GM18867 (cell line): ENCODE measurements at regions not wholly inside any gene's neighbourhood (a gene's known extent, or its start where the extent isn't known, plus 50 kb on each side); places are given as distances from the start of the nearest gene placed in this dataset.
"Not testable (repeated sequence)": the region's sequence is repeated elsewhere in the genome, so short reads cannot be mapped to it uniquely, and the experiment has no call there.

Experiments used
- ATAC-seq: cut with Tn5 transposase; IDR thresholded peaks from one replicate; pipeline ENCODE4 v1.9.1; 2021; ENCODE audit warnings: mild to moderate bottlenecking, moderate library complexity; ENCODE audit not compliant: unreplicated experiment

DNA sequence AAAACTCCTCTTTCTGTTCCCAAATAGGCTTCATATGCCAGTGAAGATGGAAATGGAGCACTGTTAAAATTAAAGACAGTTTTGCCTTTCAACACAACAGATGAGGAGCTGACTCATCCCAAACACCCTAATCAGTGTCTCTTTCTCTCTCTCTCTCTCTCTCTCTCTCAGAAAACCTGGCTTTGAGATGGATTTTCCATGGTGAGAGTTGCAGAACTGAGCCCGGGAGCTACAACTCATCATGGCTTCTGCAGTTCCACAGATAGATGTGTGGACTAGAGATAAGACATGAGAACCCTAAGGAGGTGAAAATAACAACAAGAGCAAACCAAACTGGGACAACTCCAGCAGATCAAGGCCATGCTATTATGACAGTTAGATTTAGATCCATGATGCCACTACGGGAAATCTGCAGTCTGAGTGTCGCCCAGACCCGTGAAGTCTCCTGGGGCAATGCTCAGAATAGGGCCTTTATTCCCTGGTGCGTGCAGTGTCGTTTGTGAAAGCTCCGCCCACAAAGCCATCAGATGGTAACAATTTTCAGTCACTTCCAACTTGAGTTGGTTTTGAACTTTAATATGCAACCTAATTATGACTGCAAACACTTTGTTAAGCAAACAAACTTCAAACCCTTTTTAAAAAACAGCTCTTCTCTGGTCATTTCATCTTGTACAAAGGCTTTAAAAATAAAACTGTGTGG, 338.2 kb upstream of the PREP start:
- no peak for ATAC-seq

GRCh38 chr6:105739764-105740163, 336.9 kb upstream of the PREP start:
- no peak for ATAC-seq

GRCh38 chr6:105733556-105734162, 330.8 kb upstream of the PREP start:
- no peak for ATAC-seq

GRCh38 chr6:105728995-105729394, 326.1 kb upstream of the PREP start:
- no peak for ATAC-seq

GRCh38 chr6:105726902-105727655, 324.2 kb upstream of the PREP start:
- no peak for ATAC-seq

GRCh38 chr6:105714846-105715245, 312.0 kb upstream of the PREP start:
- ATAC-seq, result no peak

DNA sequence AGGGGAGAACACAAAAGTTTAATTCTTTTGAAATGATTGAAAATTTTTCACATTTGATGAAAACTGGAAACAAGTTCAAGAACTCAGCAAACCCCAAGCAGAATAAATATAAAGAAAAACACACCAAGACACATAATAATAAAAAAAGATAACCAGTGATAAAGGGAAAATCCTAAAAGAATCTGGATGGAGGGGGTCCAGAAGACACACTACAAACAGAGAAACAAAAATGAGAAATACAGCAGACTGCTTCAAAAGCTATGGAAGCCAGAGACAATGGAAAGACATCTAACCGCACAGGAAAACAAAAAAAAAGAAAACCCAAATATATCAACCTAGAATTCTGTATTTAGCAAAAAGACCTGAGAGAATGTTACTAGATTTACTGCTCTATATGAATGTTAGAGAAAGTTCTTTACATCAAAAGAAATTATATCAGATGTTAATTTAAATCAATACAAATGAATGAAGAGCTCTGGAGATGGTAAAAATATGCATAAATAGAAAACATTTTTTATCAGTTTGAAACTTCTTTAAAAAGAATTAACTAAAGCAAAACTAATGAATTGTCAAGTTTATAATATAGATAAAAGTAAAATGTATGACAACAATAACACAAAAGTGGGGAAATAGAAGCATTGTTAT, 310.7 kb upstream of the PREP start:
- ATAC-seq, result no peak

- ATAC-seq, result no peak
Measured at GRCh38 chr6:105711216-105711615, 308.3 kb upstream of the PREP start.

GRCh38 chr6:105705608-105706007, 302.7 kb upstream of the PREP start:
- ATAC-seq, result no peak

DNA sequence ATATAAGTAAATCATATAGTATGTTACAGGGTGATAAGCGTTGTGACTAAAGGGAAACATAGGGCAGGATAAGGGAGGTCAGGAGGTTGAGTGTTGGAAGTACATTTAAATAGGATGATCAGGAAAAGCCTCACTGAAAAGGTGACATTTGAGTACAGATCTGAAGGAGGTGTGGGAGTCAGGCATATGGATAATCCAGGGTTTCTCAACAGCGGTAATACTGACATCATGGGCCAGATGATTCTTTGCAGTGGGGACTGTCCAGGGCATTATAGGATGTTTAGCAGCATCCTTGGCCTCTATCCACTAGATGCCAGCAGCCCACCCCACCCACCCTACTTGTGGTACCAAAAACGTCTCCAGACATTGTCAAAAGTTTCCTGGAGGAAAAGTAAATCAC, 292.6 kb upstream of the PREP start:
- no peak for ATAC-seq

DNA sequence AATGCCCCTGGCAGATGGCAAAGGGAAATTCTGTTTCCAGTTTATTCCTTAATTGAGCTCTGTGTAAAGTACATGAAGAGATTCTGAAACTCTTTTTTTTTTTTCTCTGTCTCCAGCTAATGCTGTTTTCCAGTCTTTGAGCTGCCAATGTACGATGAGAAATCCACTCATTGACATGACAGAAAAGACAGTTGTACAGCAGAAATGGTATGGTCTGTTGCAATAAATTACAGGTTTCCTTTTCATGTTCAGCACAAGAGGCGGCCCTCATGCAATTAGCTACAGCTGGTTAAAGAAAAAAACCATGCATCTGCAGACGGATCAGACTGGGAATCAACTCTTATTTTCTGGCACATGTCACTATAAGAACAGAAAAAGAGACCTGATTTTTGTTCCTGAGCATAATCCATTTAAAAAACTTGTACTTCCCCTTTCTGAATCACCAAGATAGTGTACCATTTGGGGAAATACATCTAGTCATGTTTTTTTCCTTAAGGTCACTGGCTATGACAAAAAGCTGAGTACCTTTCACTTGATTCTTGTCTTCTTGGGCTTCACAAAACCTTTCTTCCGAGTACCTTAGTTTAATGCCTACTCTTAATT, 289.8 kb upstream of the PREP start:
- ATAC-seq, result no peak

- ATAC-seq, result no peak
Measured at GRCh38 chr6:105691971-105692370, 289.1 kb upstream of the PREP start.

DNA sequence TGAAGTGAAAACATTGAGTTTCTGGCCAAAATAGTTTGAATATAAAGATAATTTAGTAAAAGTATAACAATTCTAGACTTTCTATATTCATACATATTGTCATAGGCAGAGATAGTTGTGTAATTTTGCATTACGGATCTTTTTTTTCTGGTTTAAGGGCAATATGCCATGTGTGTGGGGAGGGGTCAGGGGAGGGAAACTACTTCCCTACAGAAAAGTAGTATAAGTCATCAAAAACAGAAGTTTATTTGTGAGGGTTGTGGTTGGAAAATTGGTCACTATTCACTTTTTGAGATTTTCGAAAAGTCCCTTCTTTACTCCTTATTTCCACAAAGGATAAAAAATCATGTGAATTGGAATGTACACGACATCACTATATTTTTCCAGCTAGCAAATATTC, 288.2 kb upstream of the PREP start:
- ATAC-seq, result no peak

DNA sequence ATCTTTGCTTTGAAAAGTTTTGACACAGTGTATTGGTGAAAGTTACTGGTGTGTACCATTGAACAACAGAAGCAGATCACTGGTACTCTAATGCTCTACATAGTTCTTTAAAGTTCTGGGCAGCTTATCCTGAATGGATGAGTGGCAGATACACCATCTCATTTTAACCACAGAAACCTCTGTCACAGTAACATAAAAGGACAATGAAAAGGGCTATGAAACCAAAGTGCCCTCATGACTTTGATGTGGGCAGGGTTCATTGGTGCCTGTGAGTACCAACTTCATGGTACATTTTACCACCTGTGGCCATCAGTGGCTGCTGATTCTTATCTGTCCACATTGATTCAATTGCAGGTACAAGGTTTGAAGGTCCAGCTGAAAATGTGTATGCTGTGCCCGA, 285.7 kb upstream of the PREP start:
- no peak for ATAC-seq

- ATAC-seq, result not testable (repeated sequence)
Measured at GRCh38 chr6:105686793-105687192, 283.9 kb upstream of the PREP start.

DNA sequence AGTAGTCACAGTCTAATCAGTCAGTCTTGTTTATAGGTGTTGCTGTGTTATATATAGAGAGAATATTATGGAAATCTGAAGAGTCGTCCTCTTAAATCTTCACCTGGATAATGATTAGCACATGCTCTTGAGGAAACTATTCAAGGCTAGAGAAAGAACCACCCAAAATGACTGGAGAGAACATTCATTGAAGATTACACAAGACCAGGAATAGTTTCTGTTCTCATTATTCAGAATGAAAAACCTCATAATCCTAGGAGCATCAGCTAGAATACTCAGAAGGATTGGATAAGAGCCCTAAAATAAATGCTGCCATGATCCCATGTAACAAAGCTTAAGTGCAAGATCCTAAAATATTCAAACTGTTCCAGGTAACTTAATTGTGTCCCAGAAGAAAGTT, 278.2 kb upstream of the PREP start:
- no peak for ATAC-seq

DNA sequence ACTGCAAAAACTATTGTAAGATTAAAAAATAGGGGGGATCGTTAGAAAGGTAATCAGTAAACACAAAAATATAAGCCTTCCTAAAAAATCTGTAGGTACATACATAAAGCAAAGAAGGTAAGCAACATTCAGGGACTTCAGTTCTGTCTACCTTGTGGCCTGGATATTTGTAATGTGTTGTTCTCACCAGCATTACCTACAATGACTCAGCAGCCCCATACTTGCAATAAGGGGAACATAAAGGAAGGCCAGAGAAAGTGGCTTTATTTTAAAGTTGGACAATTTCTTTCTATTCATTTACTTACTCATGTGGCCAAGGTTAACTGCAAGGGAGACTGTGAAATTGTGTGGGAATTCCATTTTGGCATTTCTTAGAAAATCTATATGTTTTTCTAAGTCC, 277.2 kb upstream of the PREP start:
- no peak for ATAC-seq

DNA sequence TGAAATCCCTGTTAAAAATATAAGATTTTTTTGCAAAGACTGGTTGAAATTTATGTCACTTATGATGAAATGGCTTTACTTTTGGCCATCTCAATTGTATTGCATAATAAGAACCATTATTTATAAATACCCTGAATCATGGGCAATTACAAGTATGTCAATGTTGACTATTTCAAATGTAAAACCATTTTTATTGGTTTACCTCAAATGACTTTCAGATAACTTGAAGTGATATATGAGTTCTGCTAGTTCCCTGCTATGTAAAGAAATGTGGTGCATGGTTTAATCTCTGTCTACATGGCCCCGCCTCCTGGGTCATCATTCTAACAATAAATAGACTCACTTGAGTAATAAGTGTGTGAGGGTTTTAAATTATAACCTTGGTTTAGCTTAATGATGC, 275.6 kb upstream of the PREP start:
- ATAC-seq, result no peak

GRCh38 chr6:105677671-105678475, 275.0 kb upstream of the PREP start:
- no peak for ATAC-seq

DNA sequence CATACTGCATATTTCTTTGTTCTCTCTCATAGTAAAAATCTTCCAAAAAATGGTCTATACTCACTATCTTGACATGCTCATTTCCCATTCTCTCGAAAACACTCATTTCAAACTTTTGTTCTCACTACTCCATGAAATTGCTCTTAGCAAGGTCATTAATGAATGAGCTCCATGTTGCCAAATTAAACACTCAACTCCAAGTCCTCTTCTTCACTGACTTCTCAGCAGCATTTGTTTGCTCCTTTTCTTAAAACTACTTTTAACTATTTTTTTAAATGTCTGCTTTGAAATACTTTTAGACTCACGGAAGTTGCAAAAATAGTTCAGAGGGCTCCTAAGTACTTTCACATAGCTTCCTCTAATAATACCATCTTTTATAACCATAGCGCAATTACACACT, 274.0 kb upstream of the PREP start:
- no peak for ATAC-seq
